NCI-H524 (cell line): ENCODE measurements at regions not wholly inside any gene's neighbourhood (a gene's known extent, or its start where the extent isn't known, plus 50 kb on each side); places are given as distances from the start of the nearest gene placed in this dataset.

Source experiments
- DNase-seq, 2 experiments: peaks; one replicate each; lab custom pipeline; 2025; lab: John Stamatoyannopoulos, UW

DNA sequence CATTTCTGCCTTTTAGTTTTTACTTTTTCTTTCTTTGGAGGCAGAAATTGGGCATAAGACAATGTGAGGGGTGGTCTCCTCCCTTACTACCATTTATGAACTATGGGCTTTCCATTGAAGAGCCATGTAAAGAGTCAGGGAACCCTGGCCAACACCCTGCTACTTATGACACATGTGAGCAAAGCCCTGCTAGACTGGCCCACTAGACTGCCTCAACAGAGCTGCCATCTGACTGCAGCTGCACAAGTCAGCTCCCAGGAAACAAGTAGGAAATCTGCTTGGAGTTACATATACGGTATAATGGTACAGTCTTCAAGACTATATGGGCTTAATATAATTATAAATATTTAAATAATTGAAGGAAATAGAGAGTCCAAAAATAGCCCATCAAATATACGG, 816.8 kb downstream of the TRIB2 start:
- DNase-seq = no peak

DNA sequence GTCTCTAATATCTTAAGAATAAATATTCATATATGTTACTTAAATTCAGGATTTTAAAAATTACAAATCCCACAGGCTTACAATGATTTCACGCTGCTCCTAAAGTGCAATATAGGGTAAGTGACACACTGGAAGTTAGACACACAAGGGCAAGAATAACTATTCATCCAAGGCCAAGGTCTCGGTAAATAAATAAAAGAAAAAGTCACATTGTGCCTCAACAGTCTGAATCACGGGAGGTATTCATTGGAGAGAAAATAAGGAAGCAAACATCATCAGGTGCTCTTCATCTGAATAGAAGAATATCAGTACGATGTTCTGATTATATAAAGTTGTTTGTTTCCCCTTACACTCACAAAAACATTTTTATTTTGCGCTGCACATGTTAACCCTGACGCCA, 820.2 kb downstream of the TRIB2 start:
- no peak for DNase-seq

DNA sequence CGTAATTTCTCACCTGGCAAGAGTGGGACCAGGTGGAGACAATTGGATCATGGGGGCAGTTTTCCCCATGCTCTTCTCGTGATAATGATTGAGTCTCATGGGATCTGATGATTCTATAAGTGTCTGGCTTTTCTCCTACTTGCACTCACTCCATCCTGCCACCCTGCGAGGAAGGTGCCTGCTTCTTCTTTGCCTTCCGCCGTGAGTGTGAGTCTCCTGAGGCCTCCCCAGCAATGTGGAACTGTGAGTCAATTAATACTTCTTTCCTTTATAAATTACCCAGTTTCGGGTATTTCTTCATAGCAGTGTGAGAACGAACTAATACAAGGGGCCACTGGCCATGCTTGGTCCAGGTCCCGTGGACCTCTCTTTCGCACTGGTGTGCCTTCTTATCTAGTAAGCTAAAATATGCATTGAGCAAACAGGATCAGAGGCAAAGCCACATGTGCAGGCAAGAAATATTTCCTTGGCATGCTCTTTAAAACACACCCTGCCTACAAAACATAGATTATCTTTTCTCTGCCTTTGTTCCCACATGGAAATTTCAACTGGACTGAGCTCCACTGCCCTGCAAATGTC, 821.1 kb downstream of the TRIB2 start:
- no peak for DNase-seq

DNA sequence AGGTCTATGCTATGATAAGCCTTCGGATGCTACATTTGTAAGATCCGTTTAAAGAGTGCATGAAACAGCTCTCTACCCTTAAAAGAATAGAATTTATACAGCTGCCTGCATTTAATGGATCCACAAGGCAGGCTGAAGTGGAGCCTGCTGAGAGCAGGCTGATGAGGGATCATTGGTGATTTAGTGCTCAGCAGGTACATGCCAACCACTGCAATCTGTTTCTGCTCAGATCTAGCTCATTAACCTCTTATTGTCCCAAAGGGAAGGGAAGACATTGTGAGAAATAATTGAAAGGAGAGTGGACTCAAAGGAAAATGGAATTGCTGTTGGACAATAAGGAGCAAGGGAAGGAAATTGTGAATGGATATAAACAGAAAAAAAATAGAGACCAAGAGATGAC, 822.6 kb downstream of the TRIB2 start:
- peak; percentile 5 to 36 for DNase-seq

DNA sequence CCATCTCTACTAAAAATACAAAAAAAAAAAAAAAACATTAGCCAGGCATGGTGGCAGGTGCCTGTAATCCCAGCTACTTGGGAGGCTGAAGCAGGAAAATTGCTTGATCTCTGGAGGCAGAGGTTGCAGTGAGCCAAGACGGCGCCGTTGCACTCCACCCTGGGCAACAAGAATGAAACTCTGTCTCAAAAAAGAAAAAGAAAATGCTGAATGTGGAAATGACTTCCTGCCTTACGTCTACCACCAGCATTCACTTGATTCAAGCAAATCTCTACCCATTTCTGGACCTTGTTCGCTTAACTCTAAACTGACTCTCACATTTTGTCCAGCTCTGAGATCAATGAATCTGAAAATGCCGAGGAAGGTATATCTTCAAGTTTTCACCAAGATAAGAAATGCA, 825.3 kb downstream of the TRIB2 start:
- DNase-seq = no peak

DNA sequence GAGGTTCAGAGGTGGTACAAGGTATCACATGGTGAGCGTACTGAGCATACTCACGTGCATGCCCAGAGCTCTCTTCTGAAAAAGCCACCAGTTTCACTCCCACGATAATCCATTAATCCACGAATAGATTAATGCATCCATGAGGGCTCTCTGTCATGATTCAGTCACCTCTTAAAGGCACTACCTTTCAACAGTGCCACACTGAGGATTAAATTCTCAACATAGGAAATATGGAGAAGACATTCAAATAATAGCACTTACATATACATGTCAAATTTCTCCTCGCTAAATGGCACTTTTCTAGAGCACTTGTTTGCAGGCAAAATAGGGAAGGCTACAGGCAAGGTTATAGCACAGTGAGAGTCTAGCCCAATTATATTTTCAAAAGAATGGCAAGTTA, 825.9 kb downstream of the TRIB2 start:
- peak; percentile 37 to 81 for DNase-seq

DNA sequence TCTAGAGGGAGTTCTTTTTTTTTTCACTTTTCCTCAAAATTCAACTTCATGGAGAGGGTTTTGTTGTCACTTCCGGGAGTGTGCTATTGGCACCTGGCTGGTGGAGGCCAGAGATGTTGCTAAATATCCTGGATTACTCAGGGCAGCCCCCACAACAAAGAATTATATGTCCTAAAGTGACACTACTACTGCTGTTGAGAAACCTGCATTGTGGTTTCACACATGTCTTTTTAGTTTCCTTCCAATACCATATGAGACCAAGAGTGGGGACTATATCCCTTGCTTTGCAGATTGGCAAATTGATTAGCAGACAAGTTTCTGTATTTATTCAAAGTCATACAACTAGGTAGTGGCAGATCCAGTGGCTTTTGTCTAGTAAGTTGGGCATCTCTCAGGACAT, 826.8 kb downstream of the TRIB2 start:
- DNase-seq = no peak

DNA sequence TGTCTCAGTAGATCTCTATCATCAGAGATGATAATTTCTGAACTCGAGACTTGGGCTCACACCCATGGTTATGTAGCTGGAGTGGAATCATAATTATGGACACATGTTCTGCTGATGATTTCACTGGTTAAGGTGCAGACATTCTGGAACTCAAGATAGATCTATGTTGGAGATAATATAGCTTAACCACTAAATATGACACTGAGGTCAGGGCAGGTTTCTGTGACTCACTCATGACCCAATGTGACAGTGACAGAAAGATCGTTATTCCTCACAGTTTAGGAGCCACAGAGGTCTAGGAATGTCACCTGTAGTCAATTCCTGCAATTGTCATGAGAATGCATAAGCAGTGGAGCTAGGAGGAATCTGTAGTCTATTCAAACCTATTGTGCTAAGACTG, 828.6 kb downstream of the TRIB2 start:
- no peak for DNase-seq

DNA sequence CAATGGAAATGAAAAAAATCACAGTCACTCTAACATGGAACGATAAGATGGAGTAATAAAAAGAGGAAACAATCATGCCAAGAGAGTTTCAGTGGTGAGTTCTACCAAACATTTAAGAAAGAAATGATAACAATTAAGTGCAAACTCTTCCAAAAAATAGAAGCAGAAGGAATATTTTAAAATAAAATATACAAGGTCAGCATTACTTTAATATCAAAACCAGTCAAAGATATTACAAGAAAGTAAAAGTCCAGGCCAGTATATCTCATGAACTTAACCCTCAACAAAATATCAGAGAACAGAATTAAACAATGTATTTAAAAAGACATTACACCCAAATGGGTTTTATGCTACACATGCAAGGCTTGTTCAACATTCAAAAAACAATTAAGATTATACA, 829.4 kb downstream of the TRIB2 start:
- no peak for DNase-seq

DNA sequence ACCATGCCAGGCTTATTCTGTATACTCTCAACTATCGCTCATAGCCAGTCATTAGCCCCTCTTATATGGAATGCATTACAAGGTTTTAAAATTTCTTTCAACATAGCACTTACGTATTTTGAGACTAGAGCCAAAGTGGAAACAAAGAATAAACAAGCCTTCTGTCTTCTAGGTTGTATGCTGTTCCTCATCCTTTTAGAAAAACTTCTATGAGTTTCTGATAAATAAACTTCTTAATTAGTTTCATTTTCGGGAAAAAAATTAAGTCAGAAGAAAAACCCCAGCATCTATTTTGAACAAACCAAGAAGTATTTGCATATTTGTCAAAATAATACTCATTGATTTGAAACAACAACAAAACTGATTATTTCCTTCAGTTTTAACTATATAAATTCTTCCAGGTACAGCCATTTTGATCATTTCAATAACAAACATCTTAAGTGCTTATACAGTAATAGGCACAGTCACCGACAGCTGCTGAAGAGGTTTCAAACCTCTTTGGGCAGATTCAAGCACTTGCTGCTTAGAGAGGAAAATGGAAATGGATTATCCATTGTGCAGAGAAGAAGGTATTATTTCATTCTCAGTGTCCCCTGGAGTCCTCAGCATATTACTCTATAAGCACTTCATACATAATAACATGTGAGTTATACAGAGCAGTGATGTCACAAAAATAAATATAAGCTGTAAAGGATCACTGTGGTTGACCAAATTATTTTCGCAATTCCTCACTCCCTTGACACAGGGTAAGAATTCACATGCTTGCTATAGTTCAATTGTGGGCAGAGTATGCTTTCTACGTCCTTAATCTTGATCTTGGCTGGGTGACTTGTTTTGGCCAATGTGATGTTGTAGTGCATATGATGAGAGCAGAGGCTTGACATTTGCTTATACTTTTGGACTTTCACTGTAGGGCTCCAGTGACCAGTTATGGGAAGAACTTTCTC, 833.8 kb downstream of the TRIB2 start:
- DNase-seq = peak; percentile 72 to 93

DNA sequence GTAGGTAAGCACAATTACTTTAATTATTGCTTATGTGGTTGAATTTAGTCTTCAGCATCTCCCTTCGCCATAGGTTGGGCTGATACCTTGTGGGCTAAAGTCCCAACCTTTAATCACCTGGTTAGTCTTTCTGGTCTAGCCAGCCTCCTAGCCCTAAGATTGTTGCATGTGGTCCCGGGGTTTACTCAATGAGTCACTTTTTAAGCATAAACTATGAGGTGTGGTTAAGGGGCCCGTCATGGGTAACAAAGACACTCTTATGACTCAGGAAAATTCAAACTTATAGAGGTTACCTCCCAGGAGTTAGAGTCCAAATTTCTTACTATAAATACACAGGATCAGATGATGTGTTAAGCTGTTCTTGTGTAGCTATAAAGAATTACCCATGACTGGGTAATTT, 841.6 kb downstream of the TRIB2 start:
- DNase-seq = no peak

DNA sequence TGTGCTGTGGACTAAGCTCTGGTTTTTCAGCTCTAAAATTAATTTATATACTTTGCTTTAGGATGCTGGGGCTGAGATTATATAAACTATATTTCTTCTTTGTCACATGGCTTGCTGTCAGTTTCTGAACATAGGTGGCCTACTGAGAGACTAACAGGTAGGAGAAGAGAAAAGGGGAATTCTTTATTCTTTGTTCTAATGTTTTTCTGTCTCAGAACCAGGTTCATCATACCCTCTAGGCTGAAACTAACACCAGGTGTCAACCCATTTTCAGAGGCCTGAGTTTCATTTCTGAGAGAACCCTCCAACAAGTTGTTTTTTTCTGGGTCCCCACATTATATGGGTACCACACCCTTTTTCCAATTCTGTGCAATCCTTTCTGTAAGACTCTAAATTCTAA, 843.6 kb downstream of the TRIB2 start:
- DNase-seq = no peak

DNA sequence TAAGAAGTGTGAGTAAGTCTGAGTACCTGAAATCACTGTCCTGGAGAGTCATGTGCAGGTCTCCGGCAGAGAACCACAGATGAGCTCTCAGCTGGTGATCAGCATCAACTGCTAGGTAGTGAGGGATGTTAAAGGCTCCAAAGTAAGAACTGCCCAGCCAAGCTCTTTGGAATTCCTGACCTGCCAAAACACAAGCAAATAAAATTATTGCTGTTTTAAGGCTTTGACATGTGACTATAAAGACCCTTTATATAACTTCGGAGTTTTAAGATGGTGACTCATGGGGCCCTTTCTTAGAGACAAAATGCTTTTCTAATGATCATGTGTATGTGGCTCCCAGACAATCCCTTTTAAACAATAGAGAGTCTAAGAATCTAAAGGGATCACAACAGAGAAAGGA, 855.7 kb downstream of the TRIB2 start:
- DNase-seq = no peak

DNA sequence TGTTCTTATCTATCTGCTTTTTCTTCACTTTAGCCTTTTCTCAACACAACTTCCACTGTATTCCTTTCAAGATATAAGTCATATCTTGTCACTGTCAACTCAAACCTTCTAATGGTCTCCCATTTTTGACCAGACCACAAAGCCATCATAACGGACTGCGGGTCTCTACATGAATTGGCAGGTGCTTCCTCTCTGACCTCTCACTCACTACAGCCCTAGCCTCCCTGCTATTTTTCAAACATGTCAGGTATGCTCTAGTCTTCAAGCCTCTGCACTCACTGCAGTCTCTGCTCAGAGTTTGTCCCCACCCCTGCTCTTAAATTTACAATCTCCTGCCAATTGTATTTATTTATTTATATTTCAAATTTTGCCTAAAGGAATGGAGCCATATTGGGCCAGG, 858.1 kb downstream of the TRIB2 start:
- no peak for DNase-seq

DNA sequence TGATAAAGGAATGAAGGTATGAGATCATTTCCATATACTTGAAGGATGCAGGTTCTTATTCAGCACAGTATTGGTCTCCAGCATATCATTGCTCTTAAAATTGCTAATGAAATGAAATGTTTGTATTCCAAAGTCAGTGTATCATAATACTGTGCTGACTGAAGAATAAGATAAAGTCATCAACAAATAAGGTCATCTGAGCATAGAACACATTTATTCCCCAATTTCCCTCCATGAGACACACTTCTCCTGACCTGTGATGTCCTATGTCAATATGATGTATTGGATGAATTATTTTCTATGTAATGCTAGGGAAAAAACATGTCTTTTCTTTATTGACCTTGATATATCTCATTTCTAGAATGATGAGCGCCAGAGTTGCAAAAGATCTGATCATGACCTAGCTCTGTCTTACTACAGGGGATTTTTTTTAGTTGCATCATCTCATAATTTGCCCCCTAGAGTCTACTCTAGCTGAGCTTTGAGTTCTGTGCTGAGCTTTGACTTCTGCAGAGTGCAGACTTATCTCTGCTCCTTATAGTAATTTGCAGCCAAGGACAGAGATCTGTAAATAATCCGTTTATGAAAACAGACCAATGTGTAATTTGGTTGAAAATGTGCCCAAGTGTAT, 859.8 kb downstream of the TRIB2 start:
- DNase-seq = no peak

DNA sequence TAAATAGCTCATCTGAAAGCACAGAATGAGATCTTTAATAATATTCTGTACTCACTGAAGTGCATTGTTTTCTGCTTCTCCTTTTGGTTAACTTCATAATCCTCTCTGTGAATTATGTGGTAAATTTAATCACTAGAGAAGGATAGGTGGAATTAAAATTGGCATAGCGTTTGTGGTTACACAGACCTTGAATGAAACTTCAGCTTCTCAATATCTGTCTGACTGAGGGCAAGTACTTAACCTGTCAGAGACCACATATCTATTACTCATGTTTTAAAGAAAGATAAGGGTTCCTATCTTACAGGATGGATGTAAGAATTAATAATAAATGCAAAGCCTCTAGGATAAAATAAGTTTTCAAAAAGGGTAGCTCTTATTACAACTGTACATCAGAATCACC, 861.8 kb downstream of the TRIB2 start:
- DNase-seq = no peak

DNA sequence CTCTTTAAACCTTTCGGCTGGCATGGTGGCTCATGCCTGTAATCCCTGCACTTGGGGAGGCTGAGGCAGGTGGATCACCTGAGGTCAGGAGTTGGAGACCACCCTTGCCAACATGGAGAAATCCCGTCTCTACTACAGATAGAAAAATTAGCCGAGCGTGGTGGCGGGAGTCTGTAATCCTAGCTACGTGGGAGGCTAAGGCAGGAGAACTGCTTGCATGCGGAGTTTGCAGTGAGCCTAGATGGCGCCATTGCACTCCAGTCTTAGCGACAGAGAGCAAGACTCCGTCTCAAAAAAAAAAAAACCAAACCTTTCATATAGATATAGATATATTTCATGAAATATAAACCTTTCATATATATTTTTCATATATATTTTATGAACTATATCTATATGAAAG, 864.7 kb downstream of the TRIB2 start:
- peak; percentile 24 to 53 for DNase-seq

DNA sequence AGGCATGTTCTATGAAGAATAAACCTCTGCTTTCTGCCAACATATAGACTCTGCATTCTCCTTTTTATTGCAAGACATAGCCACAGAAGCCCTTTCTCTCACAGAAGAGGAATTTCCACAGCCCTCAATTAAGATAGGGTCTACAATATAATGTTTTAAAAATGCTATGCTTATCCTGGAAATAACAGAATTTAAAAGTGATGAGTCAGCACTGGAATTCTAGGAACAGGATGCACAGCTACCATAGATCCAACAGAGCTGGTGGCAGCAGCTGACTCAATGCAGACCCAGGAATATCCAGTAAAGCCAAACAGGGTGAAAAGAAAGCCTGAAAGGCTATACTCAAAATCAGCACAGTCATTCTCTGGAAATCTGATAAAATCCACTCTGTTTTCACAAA, 866.9 kb downstream of the TRIB2 start:
- DNase-seq = no peak

DNA sequence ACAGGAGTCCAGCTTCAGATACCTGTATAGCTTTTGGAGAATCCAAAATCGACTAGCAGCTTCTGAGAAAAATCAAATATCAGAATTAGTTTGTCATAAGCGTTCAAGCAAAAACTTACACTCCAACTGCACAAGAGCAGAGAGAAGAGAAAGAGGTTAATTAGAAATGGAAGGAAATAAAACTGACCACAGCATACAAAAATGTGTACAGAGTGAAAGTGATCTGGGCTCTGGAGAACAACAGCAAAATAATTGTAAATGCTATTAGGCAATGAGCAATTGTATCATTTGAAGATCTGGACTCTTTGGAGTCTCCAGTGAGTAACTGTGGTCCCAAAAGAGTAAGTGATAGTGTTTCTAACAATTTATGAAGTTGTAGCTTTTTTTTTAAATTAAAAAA, 867.3 kb downstream of the TRIB2 start:
- DNase-seq = no peak

DNA sequence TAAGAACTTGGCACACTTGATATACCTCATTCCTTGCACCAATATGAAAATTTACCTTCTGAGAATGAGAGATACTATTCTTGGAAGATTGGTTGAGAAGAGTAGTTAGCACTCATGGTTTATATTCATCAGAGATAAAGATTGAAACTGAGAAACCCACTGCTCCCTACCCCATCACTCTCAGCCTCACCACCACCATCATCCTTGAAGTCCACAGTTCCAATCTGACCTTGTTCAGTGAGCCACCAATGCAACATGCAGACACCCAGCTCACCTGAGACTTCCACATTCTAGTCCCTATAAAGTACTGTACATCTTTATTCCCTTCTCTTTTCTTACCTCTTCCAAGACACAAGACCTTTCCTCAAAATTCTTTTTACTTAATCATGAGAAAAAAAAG, 869.0 kb downstream of the TRIB2 start:
- no peak for DNase-seq

DNA sequence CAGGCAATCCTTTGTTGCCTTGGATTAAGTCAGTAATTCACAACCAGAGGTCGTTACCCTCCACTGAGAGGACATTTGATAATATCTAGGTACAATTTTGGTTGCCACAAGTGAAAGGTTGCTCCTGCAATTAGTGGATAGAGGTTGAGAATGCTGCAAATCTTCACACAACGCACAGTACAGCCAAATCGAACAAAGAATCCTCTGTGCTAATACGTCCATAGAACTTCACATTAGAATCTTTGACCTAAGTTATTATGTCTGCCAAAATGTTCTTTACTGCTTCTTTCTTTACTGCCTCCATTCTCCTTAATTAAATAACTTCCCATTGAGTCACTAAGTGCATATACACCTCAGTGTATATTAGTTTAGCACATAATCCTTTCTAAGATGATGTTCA, 879.5 kb downstream of the TRIB2 start:
- no peak for DNase-seq

DNA sequence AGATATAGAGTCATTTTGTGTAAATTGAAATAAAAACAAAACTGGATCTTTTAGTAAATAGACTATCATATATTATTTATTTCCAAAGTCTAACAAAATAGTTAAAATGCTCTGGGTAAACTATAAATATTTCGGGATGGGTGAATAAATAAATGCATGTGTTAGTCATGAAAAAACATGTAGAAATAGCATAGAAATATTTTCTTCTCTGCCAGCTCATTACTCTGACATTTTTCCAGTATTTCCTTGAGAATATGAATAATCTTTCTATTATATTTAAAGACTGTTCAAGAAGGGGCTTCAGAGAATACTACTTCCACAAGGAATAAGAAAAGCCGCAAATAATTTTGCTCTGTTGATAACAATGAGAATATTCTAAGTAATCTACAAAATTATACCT, 880.4 kb downstream of the TRIB2 start:
- no peak for DNase-seq

DNA sequence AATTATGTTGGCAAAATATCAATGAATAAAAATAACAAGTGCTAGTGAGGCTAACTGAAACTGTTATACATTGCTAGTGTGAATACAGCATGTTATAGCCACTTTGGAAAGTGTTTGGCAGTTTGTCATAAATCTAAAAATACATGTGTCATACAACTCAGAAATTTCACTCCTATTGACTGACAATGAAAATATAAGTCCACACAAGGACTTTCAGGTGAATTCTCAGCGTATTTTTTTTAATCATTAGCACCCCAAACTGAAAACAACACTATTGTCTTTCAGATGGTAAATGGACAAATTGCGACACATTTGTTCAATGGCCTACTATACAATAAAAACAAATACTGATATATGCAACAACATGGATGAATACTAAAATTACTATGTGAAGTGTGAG, 884.8 kb downstream of the TRIB2 start:
- no peak for DNase-seq
